ENCODE measurements at regions not wholly inside any gene's neighbourhood (a gene's known extent, or its start where the extent isn't known, plus 50 kb on each side); places are given as distances from the start of the nearest gene placed in this dataset.
A peak's percentile ranks its signal among the peaks of the same experiment; 100 is the strongest.

GRCh38 chr16:73890186-73891128 lies 406.2 kb upstream of the PSMD7 start:
- 30% methylated on average over 23 of the region's 23 CpGs for WGBS (ENCODE audit: low lambda C conversion rate)

More at GRCh38 chr16:73890186-73891128, 406.2 kb upstream of the PSMD7 start:
- H3K9me3 ChIP-seq = no peaks in the 10 kb centered on the region
- 0 out of 2 replicates have a peak overlapping the region, but pooled peaks have one; percentile 27 for H2AFZ ChIP-seq (ENCODE audit: low read depth)
- no peaks in the 10 kb centered on the region for H3K36me3 ChIP-seq (replicated peaks in 1 of 2; ENCODE audit: control insufficient read depth in 1 of 2, insufficient read depth in 2 of 2, low read length in 1 of 2)
- H3F3A ChIP-seq (replicated peaks; ENCODE audit: insufficient read depth) = no peaks in the 10 kb centered on the region
- no peaks in the 10 kb centered on the region for H4K20me1 ChIP-seq (ENCODE audit: insufficient read depth)
- H3K9ac ChIP-seq = no peak overlapping the region
- DNase-seq = no peak
- no peak overlapping the region; a peak in 1 of 4 replicates for H3K4me3 ChIP-seq (ENCODE audit: low read depth in 2 of 2, low read length in 1 of 2)
- POLR2A ChIA-PET = no interaction called here
- H3K4me1 ChIP-seq (ENCODE audit: control insufficient read depth in 1 of 2, insufficient read depth in 2 of 2, low read depth in 1 of 2, low read length in 1 of 2) = peaks cover 0 to 3% of the 10 kb centered on the region in 2 experiments; a peak in 1 of 4 replicates
- CTCF ChIA-PET = interaction anchor here (1.0 to 2.9 kb wide), 5 partner anchors 9 to 147 kb away, joined by 3 to 14 read pairs (median 6); no protein-coding TSS in a partner anchor
- no peak overlapping the region for H3K27ac ChIP-seq (ENCODE audit: low read depth in 2 of 2, low read length in 1 of 2)
- peak overlapping the region; percentile 46; the same call in 1 of the 2 replicates for H3K4me2 ChIP-seq
- H3K79me2 ChIP-seq (ENCODE audit: insufficient read depth) = no peaks in the 10 kb centered on the region
- no peaks in the 10 kb centered on the region for H3K9me2 ChIP-seq
- TF ChIP-seq EZH2phosphoT487 (IDR thresholded peaks at IDR 0.05; ENCODE audit: borderline replicate concordance, low read depth) (no peak), RCOR1 (IDR thresholded peaks at IDR 0.05; ENCODE audit: low read length) (no peak), USF2 (IDR thresholded peaks at IDR 0.05; ENCODE audit: borderline replicate concordance, low read depth, low read length) (no peak), NFIC (IDR thresholded peaks at IDR 0.05; ENCODE audit: borderline replicate concordance) (no peak), CTCF (IDR thresholded peaks at IDR 0.05) (no peak), REST (IDR thresholded peaks at IDR 0.05; ENCODE audit: low read depth, low read length) (no peak), YY1 (IDR thresholded peaks at IDR 0.05; ENCODE audit: low read depth) (no peak)
- H3K27me3 ChIP-seq (ENCODE audit: insufficient read depth) = no peaks in the 10 kb centered on the region; the same call in 1 of the 2 replicates

Data from SK-N-SH (cell line).